ENCODE measurements at regions not wholly inside any gene's neighbourhood (a gene's known extent, or its start where the extent isn't known, plus 50 kb on each side); places are given as distances from the start of the nearest gene placed in this dataset.

DNA sequence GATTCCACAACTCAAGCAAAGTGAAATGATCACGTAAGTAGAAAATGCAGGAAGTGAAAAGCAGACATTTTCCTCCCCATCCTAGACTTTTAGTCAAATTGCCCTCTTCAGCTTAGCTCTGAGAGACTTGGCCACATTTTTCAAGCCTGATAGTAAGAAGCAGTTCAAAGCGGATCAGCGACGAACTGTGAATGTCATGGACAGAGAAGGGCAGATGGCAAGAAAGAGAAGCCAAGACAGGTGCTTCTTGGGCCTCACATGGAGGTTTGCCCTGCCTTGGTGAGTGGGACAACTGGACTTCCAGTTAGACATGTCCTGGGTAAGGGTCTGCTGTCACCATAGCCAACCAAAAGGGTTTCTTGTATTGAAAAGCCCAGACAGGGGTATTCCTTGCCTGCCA, 291.5 kb downstream of the MED10 start:
- TF ChIP-seq POLR2A (IDR thresholded peaks at IDR 0.05) (no peak), POLR2AphosphoS5 (IDR thresholded peaks at IDR 0.05) (no peak)
- TF ChIP-seq, protein P1, sequence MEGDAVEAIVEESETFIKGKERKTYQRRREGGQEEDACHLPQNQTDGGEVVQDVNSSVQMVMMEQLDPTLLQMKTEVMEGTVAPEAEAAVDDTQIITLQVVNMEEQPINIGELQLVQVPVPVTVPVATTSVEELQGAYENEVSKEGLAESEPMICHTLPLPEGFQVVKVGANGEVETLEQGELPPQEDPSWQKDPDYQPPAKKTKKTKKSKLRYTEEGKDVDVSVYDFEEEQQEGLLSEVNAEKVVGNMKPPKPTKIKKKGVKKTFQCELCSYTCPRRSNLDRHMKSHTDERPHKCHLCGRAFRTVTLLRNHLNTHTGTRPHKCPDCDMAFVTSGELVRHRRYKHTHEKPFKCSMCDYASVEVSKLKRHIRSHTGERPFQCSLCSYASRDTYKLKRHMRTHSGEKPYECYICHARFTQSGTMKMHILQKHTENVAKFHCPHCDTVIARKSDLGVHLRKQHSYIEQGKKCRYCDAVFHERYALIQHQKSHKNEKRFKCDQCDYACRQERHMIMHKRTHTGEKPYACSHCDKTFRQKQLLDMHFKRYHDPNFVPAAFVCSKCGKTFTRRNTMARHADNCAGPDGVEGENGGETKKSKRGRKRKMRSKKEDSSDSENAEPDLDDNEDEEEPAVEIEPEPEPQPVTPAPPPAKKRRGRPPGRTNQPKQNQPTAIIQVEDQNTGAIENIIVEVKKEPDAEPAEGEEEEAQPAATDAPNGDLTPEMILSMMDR (IDR thresholded peaks at IDR 0.05) = no peak

All from breast epithelium (tissue), 3 donors.